ENCODE measurements at regions not wholly inside any gene's neighbourhood (a gene's known extent, or its start where the extent isn't known, plus 50 kb on each side); places are given as distances from the start of the nearest gene placed in this dataset.

DNA sequence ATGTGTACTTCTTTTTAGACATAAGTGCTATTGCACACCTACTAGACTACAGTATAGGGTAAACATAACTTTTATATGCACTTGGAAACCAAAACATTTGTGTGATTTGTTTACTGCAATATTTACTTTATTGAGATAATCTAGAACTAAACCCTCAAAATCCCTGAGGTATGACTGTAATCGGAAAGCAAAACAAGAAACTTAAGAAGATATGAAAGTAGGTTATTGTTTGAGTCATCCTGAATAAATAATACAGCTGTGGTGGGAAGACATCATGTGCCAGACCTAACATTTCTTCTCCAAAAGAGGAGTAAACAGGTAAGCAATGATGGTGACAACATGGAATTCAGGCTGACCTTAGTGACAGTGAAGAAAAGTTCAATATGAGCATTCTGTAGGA lies 765.5 kb downstream of the OTOL1 start:
- TF ChIP-seq POLR2A (IDR thresholded peaks at IDR 0.05; ENCODE audit: low read length) (no peak), CTCF (IDR thresholded peaks at IDR 0.05) (no peak), RAD21 (conservative IDR thresholded peaks at IDR 0.05 in 1 of 2, IDR thresholded peaks at IDR 0.05 in 1 of 2) (no peak), NR3C1 (IDR thresholded peaks at IDR 0.05) (no peak)

Measured in A549 (cell line).